ENCODE measurements at regions not wholly inside any gene's neighbourhood (a gene's known extent, or its start where the extent isn't known, plus 50 kb on each side); places are given as distances from the start of the nearest gene placed in this dataset.

DNA sequence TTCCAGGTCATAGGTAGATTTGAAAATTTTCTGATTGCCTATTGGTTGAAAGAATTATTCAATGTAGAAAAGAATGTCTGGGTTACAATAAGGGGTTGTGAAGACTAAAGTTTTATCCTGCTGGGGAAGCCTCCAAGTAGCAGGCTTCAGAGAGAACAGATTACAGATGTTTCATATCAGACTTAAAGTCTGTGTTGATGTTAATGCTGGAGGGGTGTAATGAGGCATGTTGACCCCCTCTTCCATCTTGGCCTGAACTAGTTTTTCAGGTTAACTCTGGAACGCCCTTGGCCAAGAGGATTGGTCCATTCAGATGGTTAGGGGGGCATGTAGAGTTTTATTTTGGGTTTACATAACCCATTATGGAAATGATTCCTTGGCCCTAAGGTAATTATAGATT lies 356.2 kb downstream of the UTRN start:
- H3K9me3 ChIP-seq (ENCODE audit: severe bottlenecking): no peaks in the 10 kb centered on the region
- no peak for DNase-seq
- no peaks in the 10 kb centered on the region for H3K36me3 ChIP-seq
- H3K4me3 ChIP-seq (ENCODE audit: low read depth, low read length): no peak overlapping the region
- no peak overlapping the region for H3K27ac ChIP-seq
- no peaks in the 10 kb centered on the region for H3K27me3 ChIP-seq (ENCODE audit: insufficient read depth, low read depth, severe bottlenecking)
- TF ChIP-seq CTCF (IDR thresholded peaks at IDR 0.05; ENCODE audit: low read depth, low read length): no peak

DNA sequence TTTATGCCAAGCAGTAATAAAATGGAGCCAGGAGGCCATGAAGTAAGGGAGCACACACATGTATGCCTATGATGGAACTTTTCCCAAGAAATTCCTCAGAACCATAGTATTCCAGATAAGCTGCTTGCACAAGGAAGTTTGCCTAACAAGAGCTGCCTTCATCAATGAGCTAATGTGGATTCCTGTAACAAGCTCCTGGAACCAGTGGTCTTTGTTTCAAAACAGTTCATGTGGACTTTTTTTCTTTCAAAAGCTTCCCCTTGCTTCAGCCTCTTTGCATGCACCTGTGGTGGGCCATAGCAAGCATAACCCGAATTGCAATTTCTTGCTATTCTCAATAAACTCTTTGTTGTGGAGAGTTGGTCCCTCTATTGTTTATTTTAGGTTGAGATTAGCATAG lies 359.6 kb downstream of the UTRN start:
- H3K27ac ChIP-seq: no peak overlapping the region
- no peak overlapping the region for H3K4me3 ChIP-seq (ENCODE audit: low read depth, low read length)
- no peak for TF ChIP-seq CTCF (IDR thresholded peaks at IDR 0.05; ENCODE audit: low read depth, low read length)
- no peaks in the 10 kb centered on the region for H3K27me3 ChIP-seq (ENCODE audit: insufficient read depth, low read depth, severe bottlenecking)
- H3K9me3 ChIP-seq (ENCODE audit: severe bottlenecking): no peaks in the 10 kb centered on the region
- H3K36me3 ChIP-seq: no peaks in the 10 kb centered on the region
- DNase-seq: no peak

- TF ChIP-seq CTCF (IDR thresholded peaks at IDR 0.05; ENCODE audit: low read depth, low read length): no peak
- Histone ChIP-seq H3K27ac (no peak overlapping the region), H3K4me3 (ENCODE audit: low read depth, low read length) (no peak overlapping the region), H3K27me3 (ENCODE audit: insufficient read depth, low read depth, severe bottlenecking) (no peaks in the 10 kb centered on the region), H3K9me3 (ENCODE audit: severe bottlenecking) (no peaks in the 10 kb centered on the region), H3K36me3 (no peaks in the 10 kb centered on the region)
- DNase-seq: no peak
Observed at GRCh38 chr6:144646093-144647056, 361.2 kb downstream of the UTRN start.

- Histone ChIP-seq H3K4me3 (ENCODE audit: low read depth, low read length) (no peak overlapping the region), H3K27me3 (ENCODE audit: insufficient read depth, low read depth, severe bottlenecking) (no peaks in the 10 kb centered on the region), H3K9me3 (ENCODE audit: severe bottlenecking) (no peaks in the 10 kb centered on the region), H3K36me3 (no peaks in the 10 kb centered on the region), H3K27ac (no peak overlapping the region)
- peak; percentile 16 for DNase-seq
- no peak for TF ChIP-seq CTCF (IDR thresholded peaks at IDR 0.05; ENCODE audit: low read depth, low read length)
Observed at GRCh38 chr6:144647406-144647964, 362.4 kb downstream of the UTRN start.

DNA sequence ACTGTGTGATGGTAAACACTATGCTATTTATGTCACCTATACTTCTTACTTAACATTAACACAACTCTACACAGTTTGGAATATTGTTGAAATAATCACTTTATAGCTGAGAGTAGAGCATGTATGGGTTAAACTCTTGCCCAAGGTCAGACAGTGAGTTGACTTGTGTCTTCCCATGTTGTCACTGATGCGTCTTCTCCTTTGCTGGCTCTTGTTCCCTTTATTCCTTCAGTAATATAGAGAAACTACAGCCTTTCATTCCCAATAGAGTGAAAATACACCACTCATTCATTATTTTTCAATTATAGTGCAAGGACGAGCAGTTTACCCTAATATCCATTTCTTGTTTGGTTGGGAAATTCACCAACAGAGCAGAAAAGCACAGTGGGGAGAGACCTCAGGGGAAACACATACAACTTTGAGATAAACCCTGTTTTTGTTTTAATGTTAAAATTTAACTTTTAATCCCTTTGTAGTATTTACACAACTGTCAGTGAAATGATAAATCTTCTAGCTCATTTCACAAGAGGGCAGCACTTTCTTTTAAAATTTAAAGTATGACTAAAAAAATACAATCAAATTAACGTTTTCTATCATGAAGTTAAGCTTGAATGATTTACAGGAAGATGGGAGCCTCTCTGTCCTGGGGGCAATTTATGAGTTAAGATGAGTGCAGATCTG lies 363.0 kb downstream of the UTRN start:
- no peak for TF ChIP-seq CTCF (IDR thresholded peaks at IDR 0.05; ENCODE audit: low read depth, low read length)
- H3K27ac ChIP-seq: no peak overlapping the region
- no peak for DNase-seq
- no peak overlapping the region for H3K4me3 ChIP-seq (ENCODE audit: low read depth, low read length)
- no peaks in the 10 kb centered on the region for H3K27me3 ChIP-seq (ENCODE audit: insufficient read depth, low read depth, severe bottlenecking)
- H3K36me3 ChIP-seq: no peaks in the 10 kb centered on the region
- no peaks in the 10 kb centered on the region for H3K9me3 ChIP-seq (ENCODE audit: severe bottlenecking)

All from WERI-Rb-1 (cell line).